PC-3 (cell line): ENCODE measurements at regions not wholly inside any gene's neighbourhood (a gene's known extent, or its start where the extent isn't known, plus 50 kb on each side); places are given as distances from the start of the nearest gene placed in this dataset.
A peak's percentile ranks its signal among the peaks of the same experiment; 100 is the strongest.

Experiments
- ATAC-seq: fragments of 200-7000 bp; cut with Tn5 transposase; 2 replicates; pipeline ENCODE4 v1.9.1; 2020; ENCODE audit warnings: mild to moderate bottlenecking, moderate library complexity
- BruUV-seq: library from RNA; stranded (reverse); fragments of 400-500 nt; replicated peaks from 2 replicates; lab custom pipeline; 2021; lab: Mats Ljungman, UMichigan
- CTCF ChIA-PET: fragments of 300-600 bp; sonication (Branson Sonifier 250); formaldehyde crosslinking; loops from one replicate; lab custom pipeline; 2022; ENCODE audit warnings: antibody characterized with exemption; lab: Charles Lee
- POLR2A ChIA-PET: fragments of 300-600 bp; sonication (Branson Sonifier 250); formaldehyde crosslinking; loops from one replicate; lab custom pipeline; 2022; ENCODE audit warnings: antibody characterized with exemption; ENCODE audit not compliant: unreplicated experiment; lab: Charles Lee
- DNase-seq: peaks from one replicate; pipeline ENCODE4 v3.0.0-alpha.2; 2015
- H2AFZ ChIP-seq: fragments of 300-600 bp; sonication (generic); 2 replicates; pipeline ENCODE4 v1.6.0; 2016; ENCODE audit warnings: antibody characterized with exemption, low read length
- H3F3A ChIP-seq: fragments of 300-600 bp; sonication (generic); one replicate; pipeline ENCODE4 v1.6.0; 2017; ENCODE audit warnings: antibody characterized with exemption, low read length, control low read depth, mild to moderate bottlenecking; ENCODE audit not compliant: unreplicated experiment
- H3K27ac ChIP-seq: fragments of 300-600 bp; sonication (generic); 2 replicates; pipeline ENCODE4 v1.5.1; 2016; ENCODE audit warnings: mild to moderate bottlenecking, low read length
- H3K27me3 ChIP-seq: fragments of 300-600 bp; sonication (generic); 2 replicates; pipeline ENCODE4 v1.6.1; 2016; ENCODE audit warnings: low read length, mixed read lengths
- H3K36me3 ChIP-seq: fragments of 300-600 bp; sonication (generic); 2 replicates; pipeline ENCODE4 v1.6.1; 2016; ENCODE audit warnings: low read depth, mixed run types, low read length, mixed read lengths
- H3K4me1 ChIP-seq: fragments of 300-600 bp; sonication (generic); 2 replicates; pipeline ENCODE4 v1.5.1; 2016; ENCODE audit warnings: low read length; ENCODE audit not compliant: insufficient read depth
- H3K4me2 ChIP-seq: fragments of 300-600 bp; sonication (generic); 2 replicates; pipeline ENCODE4 v1.6.0; 2016; ENCODE audit warnings: low read length
- H3K4me3 ChIP-seq: fragments of 300-600 bp; sonication (generic); 2 replicates; pipeline ENCODE4 v1.5.1; 2016; ENCODE audit warnings: mild to moderate bottlenecking, low read length, mixed read lengths
- H3K79me2 ChIP-seq: fragments of 300-600 bp; sonication (generic); 2 replicates; pipeline ENCODE4 v1.6.1; 2017; ENCODE audit warnings: low read length, mixed read lengths
- H3K9ac ChIP-seq: fragments of 300-600 bp; sonication (generic); 2 replicates; pipeline ENCODE4 v1.6.0; 2016; ENCODE audit warnings: mild to moderate bottlenecking, low read length
- H3K9me2 ChIP-seq: fragments of 300-600 bp; sonication (generic); replicated peaks from 2 replicates; pipeline ENCODE4 v1.6.1; 2016; ENCODE audit warnings: mixed run types, low read length, mixed read lengths
- H3K9me3 ChIP-seq: fragments of 300-600 bp; sonication (generic); 2 replicates; pipeline ENCODE4 v1.6.1; 2016; ENCODE audit warnings: low read length, mixed read lengths
- H4K20me1 ChIP-seq: fragments of 300-600 bp; sonication (generic); 2 replicates; pipeline ENCODE4 v1.6.1; 2016; ENCODE audit warnings: low read length, mixed read lengths
- EZH2 ChIP-seq: fragments of 300-600 bp; sonication (generic); IDR thresholded peaks from one replicate; pipeline ENCODE4 v1.6.1; 2017; ENCODE audit warnings: antibody characterized with exemption, mild to moderate bottlenecking, low read length; ENCODE audit not compliant: unreplicated experiment
- EZH2phosphoT487 ChIP-seq: fragments of 300-600 bp; sonication (generic); IDR thresholded peaks from 2 replicates; pipeline ENCODE4 v1.6.1; 2018; ENCODE audit warnings: mild to moderate bottlenecking, antibody characterized with exemption, low read length, borderline replicate concordance
- intact Hi-C: fragments of 100-400 bp; cut with micrococcal nuclease; formaldehyde crosslinking; loops from 2 replicates; pipeline ENCODE4 v1.9.0; 2023
- TF ChIP-seq, protein P1 (sequence below): fragments of 300-600 bp; sonication (generic); conservative IDR thresholded peaks from 2 replicates; pipeline ENCODE4 v1.5.1; 2017; ENCODE audit warnings: antibody characterized with exemption, low read depth, mild to moderate bottlenecking, low read length

DNA sequence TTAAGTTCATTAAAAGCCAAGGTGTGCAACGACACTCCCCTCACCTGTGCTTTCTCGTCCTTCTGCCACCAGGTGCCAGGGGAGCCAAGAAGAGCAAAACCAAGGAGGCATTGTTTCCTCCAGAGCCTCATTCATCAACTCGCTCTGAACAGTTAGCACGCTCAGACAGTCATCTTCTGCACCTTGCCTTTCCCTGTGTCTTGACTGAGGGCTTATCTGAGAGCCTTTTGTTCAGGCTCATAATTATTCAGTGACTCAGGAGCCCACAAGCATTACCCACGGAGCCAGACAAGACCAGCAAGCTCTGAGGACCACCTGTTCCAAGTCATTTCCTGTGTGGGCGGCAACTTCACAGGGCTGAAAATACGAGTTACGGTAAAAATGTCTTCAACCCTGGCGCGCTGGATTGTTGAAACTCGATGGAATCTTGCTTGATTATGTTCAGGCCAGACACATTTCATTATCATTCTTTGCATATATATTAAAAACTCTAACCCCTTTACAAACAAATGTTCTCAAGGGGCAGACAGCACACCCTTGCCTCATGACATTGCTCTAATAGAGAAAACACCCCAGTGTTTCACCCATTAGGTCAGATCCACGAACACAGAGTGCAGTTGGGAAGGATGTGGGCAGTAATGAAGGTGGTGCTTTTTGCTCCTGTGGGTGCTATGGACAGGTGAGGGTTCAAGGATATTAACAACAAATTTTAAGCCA lies 89.7 kb upstream of the RUNX1 start:
- Histone ChIP-seq H3F3A (no peaks in the 10 kb centered on the region), H3K9me3 (no peaks in the 10 kb centered on the region), H3K36me3 (no peaks in the 10 kb centered on the region), H3K4me1 (peaks cover 42% of the 10 kb centered on the region), H3K4me3 (peak overlapping the region; percentile 16; the same call in 1 of the 2 replicates), H3K9me2 (no peaks in the 10 kb centered on the region), H3K79me2 (no peaks in the 10 kb centered on the region), H4K20me1 (no peaks in the 10 kb centered on the region), H3K4me2 (peak overlapping the region; percentile 66), H3K27me3 (no peaks in the 10 kb centered on the region), H3K27ac (peak overlapping the region; percentile 87), H2AFZ (peak overlapping the region; percentile 37; the same call in 1 of the 2 replicates), H3K9ac (peak overlapping the region; percentile 49)
- ATAC-seq (peak; percentile 58), DNase-seq (peak; percentile 94)
- ChIA-PET POLR2A (interaction anchor here (0.6 kb wide), 1 partner anchor 22 kb away, joined by 3 read pairs; no protein-coding TSS in a partner anchor), CTCF (no interaction called here)
- TSS peak; percentile 56 for BruUV-seq
- intact Hi-C loops = loop anchor here (5.0 kb wide), 3 partner anchors 52 to 242 kb away; no protein-coding TSS in a partner anchor
- TF ChIP-seq, protein P1, sequence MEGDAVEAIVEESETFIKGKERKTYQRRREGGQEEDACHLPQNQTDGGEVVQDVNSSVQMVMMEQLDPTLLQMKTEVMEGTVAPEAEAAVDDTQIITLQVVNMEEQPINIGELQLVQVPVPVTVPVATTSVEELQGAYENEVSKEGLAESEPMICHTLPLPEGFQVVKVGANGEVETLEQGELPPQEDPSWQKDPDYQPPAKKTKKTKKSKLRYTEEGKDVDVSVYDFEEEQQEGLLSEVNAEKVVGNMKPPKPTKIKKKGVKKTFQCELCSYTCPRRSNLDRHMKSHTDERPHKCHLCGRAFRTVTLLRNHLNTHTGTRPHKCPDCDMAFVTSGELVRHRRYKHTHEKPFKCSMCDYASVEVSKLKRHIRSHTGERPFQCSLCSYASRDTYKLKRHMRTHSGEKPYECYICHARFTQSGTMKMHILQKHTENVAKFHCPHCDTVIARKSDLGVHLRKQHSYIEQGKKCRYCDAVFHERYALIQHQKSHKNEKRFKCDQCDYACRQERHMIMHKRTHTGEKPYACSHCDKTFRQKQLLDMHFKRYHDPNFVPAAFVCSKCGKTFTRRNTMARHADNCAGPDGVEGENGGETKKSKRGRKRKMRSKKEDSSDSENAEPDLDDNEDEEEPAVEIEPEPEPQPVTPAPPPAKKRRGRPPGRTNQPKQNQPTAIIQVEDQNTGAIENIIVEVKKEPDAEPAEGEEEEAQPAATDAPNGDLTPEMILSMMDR = no peak; the same call in 1 of the 2 replicates
- TF ChIP-seq EZH2phosphoT487 (no peak), EZH2 (no peak)

DNA sequence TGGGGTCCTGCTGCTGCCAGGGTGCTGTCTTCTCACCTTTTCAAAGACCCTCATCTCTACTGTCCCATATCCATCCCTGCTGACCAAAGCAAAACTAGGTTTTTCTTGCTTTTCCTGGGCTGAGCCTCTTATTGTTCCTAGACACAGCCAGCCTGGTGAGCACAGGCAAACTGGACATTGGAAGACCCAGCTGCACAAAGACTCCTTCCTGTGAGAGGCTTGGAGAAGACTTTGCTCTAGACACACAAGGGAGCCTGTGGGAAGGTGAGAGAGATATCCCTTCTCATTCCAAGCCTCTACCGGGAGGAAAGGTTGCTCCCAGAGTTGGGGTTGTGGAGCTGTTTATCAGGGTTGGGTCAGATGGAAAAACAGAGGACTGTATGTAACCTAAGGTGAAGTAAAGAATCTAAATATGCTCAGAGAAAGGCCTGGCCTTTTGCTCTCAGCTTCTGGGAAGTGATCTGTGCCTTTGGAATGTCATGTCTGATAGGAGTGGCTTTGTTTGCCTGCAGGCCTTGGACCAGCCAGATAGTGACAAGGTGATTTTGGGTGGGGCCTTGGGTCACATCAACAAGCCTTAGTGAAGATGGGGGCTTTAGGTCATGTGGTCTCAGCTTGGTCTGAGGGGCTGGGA lies 87.6 kb upstream of the RUNX1 start:
- peak; percentile 95 for ATAC-seq
- Histone ChIP-seq H3K4me2 (peak overlapping the region; percentile 71), H3F3A (no peaks in the 10 kb centered on the region), H3K9me3 (no peaks in the 10 kb centered on the region), H2AFZ (peak overlapping the region; percentile 40), H4K20me1 (no peaks in the 10 kb centered on the region), H3K9ac (peak overlapping the region; percentile 64), H3K79me2 (no peaks in the 10 kb centered on the region), H3K27me3 (no peaks in the 10 kb centered on the region), H3K36me3 (no peaks in the 10 kb centered on the region), H3K4me1 (peaks cover 42% of the 10 kb centered on the region), H3K9me2 (no peaks in the 10 kb centered on the region), H3K27ac (peak overlapping the region; percentile 94), H3K4me3 (peak overlapping the region; percentile 27; the same call in 1 of the 2 replicates)
- ChIA-PET POLR2A (interaction anchor here (0.6 to 0.7 kb wide), 6 partner anchors 15 to 1050 kb away, joined by 3 to 14 read pairs (median 4); no protein-coding TSS in a partner anchor), CTCF (interaction anchor here (0.6 to 1.0 kb wide), 7 partner anchors 13 to 980 kb away, joined by 3 to 10 read pairs (median 4); no protein-coding TSS in a partner anchor)
- TF ChIP-seq, protein P1 = no peak
- no peak for TF ChIP-seq EZH2
- no peak for TF ChIP-seq EZH2phosphoT487
- TSS peak; percentile 94 for BruUV-seq
- peak; percentile 96 for DNase-seq
- intact Hi-C loops = loop anchor here (2.0 to 5.0 kb wide), 4 partner anchors 49 to 239 kb away; no protein-coding TSS in a partner anchor
